IPS DF 4.7 (cell line): ENCODE measurements at regions not wholly inside any gene's neighbourhood (a gene's known extent, or its start where the extent isn't known, plus 50 kb on each side); places are given as distances from the start of the nearest gene placed in this dataset.
"Not testable (repeated sequence)": the region's sequence is repeated elsewhere in the genome, so short reads cannot be mapped to it uniquely, and the experiment has no call there.

Experiments used
- DNase-seq: peaks from one replicate; pipeline ENCODE4 v3.0.0-alpha.2; 2013; ENCODE audit warnings: low spot score; ENCODE audit errors: extremely low read depth

GRCh38 chr15:84544586-84544985, 56.2 kb upstream of the ZSCAN2 start:
- not testable (repeated sequence) for DNase-seq

- DNase-seq = not testable (repeated sequence)
These were observed 53.7 kb upstream of the ZSCAN2 start for GRCh38 chr15:84547150-84547549.

GRCh38 chr15:84550503-84550902, 50.3 kb upstream of the ZSCAN2 start:
- not testable (repeated sequence) for DNase-seq
